ENCODE measurements at regions not wholly inside any gene's neighbourhood (a gene's known extent, or its start where the extent isn't known, plus 50 kb on each side); places are given as distances from the start of the nearest gene placed in this dataset.
"Not testable (repeated sequence)": the region's sequence is repeated elsewhere in the genome, so short reads cannot be mapped to it uniquely, and the experiment has no call there.

DNA sequence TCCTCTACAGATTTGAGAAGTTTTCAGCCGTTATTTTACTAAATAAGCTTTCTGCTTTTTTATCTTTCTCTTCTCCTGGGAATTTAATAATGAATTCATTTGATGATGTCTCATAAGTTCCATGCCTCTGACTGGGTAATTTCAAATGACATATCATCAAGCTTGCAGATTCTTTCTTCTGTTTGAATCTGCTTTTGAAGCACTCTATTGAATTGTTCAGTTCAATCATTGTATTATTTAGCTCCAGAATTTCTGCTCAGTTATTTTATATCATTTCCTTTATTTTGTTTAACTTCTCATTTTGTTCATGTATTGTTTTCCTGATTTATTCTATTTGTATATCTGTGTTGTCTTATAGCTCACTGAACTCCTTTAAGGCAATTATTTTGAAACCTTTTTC is 196.9 kb upstream of the CNTNAP2 start:
- no peak for DNase-seq (ENCODE audit: low read depth in 2 of 2)

DNA sequence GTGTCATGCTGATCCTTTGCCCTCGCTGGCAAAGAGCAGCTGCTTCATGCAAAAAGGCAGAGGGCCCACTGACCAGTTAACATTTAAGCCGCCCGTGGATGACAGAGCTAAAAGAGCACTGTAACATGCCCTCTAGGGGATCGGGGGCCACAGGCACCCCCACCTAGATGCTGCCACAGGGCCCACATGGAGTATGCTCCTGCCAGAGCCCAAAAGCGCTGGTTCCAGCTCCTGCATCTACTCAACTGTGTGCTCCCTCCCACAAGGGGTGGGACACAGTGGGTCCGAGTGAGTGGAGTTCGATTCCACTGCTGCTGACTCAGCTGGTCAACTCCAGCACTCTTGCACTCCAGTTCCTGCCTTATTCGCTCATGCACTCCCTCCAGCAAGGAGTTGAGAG is 199.8 kb upstream of the CNTNAP2 start:
- no peak for DNase-seq (ENCODE audit: low read depth in 2 of 2)

DNA sequence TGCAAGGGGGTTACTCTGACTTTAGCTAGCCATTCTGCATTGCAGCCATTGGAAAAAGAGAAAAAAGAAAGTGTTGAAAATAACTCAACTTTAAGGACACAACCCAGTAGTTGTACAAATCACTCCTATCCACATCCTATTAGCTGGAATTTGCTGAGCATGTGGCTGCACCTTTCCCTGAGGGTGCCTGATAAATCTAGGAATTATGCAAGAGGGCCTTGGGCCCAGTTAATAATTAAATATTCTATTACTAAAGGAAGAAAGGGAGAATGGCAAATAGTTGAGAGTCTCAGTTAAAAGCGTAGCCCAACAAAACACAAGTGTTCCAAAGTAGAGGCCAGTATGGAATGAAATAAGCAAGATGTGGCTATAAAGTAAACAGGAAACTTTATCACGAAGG is 200.9 kb upstream of the CNTNAP2 start:
- DNase-seq (ENCODE audit: low read depth in 2 of 2) = no peak

DNA sequence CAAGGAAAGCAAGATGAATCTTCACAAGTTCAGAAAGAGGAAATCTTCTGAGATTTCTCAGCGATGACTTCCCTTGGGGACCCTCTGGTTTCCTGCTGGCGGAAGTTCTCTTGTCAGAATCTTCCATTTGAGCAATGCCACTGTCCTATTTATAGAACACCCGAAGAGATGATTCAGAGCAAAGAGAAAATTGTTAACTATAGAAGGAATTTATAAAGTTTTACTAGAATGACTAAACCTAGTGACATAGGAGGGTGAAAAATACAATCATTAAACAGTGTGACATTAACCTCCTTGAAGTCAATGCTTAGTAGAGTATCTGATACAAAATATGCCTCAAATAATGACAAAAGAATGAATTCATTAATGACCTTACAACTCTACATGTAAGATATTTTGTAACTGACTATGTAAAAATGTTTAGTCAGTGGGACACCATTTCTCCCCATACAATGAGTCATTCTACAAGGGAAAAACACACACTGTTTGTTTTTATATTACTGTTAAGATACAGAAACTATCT is 206.5 kb upstream of the CNTNAP2 start:
- DNase-seq (ENCODE audit: low read depth in 2 of 2) = no peak

DNA sequence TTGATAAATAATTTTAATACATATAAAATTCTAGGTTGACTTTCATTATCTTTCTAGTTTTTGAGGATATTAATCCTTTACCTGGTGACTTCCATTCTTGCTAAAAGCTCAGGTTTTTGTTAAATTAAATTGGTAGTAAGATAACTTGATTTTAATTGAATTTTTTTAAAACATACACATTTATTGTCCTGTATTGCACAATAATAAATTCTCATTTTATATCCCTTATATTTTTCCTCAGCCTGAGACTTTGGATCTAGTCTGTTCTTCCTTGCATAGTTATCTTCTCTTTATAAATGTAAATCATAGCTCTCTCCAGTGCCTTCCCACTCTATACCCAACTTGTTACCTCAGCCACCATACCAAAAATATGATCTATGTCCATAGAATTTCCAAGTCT is 212.9 kb upstream of the CNTNAP2 start:
- no peak for DNase-seq (ENCODE audit: low read depth in 2 of 2)

DNA sequence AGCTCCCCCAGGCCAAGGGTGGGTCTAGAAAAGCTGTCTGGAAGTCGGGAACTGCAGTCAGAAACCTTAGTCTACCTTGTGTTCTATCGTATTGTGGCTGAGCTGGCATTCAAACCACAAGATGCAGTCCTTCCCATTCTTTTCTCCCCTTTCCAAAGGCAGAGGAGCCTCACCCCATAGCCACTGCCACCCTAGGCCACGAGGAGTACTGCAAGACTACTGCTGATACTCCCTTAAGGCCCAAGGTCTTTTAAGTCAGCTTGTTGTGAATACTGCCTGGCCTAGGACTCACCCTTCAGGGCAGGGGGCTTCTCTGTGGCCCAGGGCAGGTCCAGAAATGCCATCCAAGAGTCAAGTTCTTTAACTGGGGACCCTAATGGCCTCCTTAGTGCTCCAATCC is 214.5 kb upstream of the CNTNAP2 start:
- no peak for DNase-seq (ENCODE audit: low read depth in 2 of 2)

DNA sequence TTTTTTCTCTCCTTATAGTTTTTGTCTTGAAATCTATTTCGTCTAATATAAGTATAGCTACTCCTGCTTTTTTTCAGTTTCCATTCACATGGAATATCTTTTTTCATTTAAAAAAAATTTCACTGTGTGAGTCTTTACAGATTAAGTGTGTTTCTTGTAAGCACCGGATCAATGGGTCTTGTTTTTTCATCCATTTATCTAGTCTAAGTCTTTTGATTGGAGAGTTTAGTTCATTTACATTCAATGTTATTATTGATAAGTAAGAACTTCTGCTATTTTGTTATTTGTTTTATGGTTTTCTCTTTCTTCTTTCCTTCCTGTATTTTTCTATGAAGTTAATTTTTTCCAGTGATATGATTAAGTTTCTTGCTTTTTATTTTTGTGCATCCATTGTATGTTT is 216.7 kb upstream of the CNTNAP2 start:
- DNase-seq (ENCODE audit: low read depth in 2 of 2) = no peak

DNA sequence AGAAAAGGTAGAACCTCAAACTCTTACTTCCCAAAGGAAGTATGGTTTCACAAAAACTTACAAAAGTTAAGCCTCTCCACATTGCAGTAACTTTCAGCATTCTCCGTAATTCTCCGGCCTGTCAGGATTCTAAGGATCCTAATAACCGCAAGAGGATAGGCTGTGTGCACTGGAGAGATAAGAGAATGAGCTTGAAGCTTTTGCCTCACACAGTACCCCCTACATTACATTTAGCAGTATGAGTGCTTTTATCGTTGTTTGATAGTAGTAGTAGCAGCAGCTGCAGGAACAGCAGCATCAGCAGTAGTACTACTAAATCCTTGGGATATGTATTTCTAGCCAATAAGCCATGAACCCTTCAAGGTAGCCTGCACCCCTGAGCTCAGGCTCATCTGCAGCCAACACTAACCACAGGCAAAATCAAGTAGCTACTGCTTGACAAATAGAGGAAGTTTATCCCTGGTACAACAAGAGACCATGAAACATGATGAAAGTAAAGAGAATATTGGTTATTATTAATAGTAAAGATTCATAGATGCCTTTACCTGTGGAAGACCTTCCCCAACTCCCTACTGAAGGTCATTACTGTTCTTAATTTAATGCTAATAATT is 222.6 kb upstream of the CNTNAP2 start:
- DNase-seq (ENCODE audit: low read depth in 2 of 2) = no peak

DNA sequence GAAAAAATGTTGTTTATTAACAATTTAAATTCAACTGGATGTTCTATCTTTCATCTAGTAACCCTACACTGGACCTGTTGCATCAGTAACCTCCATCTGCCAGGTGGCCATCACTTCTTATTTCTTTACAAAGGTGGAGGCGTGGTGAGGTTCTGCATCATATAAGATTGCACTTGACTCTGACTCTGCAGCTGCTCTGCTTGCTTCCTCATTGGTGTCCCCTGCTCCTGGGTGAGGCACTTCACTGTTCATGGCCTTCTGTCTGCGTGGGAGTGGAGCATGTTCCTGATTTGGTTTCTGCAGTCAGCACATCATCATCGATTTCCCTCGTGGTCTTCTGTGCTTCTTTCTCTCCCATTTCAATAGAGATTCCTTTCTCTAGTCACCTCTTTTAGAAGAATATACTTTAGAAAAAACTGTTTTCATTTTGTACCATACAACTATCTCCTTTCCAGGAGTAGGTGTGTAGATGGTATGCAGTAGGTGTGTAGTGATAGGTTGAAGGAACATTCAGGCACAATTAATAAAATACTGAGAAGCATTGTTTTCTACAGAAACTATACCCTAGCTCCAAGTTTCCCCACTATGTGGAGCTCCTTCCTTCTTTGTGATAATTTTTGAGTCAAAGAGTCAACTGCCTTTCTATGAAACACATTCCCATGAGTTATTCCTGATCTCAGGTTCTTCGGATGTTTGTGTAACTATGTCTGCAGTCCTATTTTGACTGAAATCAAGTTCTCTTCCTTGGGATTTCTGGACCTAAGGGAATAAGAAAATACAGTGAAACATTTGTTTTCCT is 231.7 kb upstream of the CNTNAP2 start:
- no peak for DNase-seq (ENCODE audit: low read depth in 2 of 2)

DNA sequence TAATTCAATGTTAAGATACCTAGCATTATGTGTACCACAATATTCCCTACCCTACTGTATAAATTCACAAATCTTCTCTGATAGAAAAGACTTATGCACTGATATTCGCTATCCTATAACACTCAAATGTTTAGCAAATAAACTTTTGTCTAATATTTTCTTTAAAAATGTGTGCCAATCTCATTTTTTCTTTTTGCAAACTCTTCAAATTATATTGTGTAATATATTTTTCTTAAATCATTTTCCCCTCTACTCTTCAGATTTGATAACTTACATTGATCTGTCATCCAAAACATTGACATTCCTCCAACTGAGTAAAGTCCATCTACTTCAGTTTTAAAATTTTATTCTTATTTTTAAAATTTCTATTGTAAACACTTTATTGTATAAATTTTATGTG is 240.2 kb upstream of the CNTNAP2 start:
- no peak for DNase-seq (ENCODE audit: low read depth in 2 of 2)

DNA sequence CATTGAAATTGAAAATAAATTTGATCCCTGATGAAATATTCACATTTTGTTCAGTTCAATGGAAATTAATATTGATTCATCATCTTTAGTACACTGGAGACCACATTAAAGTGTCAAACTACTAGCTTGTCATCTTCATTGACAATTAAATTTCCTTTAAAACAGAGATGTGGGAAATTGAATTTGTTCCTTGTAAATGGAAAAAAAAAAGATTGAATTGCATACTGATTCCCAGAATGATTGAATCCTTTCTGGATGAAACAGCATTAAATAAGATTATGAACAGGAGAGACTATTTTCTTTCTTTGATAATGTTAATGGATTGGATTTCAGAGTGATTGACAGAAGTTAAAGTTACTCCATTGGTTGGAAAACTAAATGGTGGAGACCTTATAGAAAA is 241.3 kb upstream of the CNTNAP2 start:
- DNase-seq (ENCODE audit: low read depth in 2 of 2) = no peak

DNA sequence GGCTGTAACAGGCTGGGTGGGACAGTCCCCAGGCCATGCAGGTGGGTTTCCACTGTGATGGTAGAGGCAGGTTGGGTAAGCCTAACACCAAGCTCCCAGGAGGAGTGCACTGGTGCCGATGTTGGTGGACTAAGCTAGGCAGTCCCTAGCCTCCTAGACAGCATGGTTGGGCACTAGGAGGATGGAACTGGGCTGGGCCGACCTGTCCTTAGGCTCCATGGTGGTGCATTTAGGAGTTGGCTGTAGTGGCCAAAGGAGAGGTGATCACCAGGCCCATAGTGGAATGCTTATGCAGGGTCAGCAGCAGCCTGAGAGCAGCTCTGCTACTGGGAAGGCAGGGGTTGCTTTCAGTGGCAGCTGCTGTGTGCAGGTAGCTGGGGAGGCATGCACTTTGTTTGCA is 247.7 kb upstream of the CNTNAP2 start:
- DNase-seq (ENCODE audit: low read depth in 2 of 2) = no peak

DNA sequence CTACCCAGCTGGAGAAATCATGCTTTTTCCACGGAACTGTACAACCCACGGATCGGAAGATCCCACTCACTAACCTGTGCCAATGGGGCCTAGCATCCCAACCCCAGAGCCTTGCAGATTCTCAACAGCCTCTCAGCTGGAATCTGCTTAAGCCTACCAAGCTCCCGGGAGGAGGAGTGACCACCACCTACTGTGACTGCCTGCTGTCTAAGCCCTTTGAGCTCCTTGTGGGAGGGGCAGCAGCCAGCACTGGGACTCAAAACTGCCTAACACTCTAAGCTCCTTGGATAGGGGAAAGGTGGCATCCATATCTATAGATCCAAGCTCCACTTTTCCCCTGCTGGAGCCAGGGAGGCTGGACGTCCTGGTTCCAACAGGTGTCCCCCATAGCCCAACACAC is 254.4 kb upstream of the CNTNAP2 start:
- DNase-seq (ENCODE audit: low read depth in 2 of 2) = no peak

DNA sequence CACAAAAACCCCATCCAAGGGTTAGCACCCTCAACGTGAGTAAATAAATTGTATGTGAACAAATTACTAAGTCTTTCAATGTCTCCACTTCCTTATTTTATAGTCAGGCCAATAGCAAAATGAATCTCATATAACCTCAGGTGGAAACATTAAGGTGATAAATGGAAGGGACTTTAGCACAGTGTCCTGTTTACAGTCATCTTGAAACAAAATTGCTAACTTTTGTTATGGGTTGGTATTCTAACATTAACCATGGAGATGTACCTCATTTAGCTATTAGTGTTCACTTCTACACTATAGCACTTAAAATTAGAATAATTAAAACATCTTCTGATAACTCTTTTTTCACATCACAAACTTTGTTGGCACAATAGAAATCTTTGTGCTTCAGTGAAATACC is 255.8 kb upstream of the CNTNAP2 start:
- no peak for DNase-seq (ENCODE audit: low read depth in 2 of 2)

DNA sequence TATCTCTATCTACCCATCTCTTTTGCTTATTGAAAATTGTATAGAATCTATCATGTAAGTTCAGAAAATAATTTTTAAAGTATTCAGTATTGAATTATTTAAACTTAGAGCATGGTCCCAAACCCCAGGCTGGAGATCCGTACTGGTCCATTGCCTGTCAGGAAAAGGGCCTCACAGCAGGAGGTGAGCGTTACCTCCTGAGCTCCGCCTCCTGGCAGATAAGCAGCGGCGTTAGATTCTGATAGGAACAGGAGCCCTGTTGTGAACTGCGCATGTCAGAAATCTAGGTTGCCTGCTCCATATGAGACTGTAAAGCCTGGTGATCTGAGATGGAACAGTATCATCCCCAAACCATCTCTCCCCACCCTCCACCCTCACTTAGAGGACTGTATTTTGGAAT is 266.0 kb upstream of the CNTNAP2 start:
- DNase-seq (ENCODE audit: low read depth in 2 of 2) = no peak

DNA sequence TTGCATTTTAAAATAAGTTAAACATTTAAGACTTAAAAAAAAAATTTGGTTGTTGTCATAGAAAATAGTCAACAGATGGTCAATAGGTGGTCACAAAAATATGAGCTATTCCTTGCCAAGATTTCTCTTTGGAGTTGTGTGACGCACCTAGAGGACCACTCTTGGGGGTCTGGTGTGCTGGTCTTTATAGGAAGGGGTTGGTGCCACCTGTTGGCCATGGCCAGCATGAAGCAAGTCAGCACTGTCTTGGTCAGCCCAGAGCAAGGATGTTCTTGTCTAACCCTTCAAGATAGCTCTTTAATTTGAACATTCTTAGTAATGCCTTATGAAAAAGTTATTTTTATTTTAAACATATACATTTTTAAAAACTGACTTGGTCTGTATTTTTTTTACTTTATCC is 267.9 kb upstream of the CNTNAP2 start:
- DNase-seq (ENCODE audit: low read depth in 2 of 2) = no peak

DNA sequence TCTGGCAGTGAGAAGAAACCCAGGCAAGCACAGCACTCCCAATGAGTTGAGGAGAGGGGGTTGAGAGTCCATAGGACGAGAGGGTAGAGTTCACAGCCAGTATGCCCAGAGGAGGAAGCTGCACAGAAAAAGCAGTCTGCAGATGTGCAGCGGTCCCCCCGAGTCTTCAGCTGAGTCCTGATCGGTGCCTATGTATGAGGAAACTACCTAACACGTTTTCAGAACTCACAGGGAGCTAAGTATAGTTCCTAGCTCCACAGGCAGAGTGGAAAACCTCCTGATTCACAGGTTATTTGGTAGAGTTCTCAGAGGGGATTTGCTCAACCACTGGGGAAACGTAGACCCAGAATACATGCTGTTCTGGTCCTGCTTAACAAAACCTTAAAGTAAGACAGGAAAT is 271.3 kb upstream of the CNTNAP2 start:
- DNase-seq (ENCODE audit: low read depth in 2 of 2) = no peak

DNA sequence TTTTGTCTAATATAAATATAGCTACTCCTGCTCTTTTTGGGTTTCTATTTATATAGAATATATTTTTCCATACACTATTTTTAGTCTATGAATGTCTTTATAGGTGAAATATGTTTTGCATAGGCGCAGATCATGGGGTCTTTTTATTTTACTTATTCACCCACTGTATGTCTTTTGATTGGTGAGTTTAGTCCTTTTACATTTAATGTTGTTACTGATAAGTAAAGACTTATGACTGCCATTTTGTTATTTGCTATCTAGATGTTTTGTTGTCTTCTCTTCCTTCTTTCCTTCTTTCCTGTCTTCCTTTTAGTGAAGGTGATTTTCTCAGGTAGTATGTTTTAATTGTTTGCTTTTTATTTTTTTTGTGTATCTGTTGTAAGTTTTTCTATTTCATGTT is 276.8 kb upstream of the CNTNAP2 start:
- DNase-seq (ENCODE audit: low read depth in 2 of 2) = no peak

DNA sequence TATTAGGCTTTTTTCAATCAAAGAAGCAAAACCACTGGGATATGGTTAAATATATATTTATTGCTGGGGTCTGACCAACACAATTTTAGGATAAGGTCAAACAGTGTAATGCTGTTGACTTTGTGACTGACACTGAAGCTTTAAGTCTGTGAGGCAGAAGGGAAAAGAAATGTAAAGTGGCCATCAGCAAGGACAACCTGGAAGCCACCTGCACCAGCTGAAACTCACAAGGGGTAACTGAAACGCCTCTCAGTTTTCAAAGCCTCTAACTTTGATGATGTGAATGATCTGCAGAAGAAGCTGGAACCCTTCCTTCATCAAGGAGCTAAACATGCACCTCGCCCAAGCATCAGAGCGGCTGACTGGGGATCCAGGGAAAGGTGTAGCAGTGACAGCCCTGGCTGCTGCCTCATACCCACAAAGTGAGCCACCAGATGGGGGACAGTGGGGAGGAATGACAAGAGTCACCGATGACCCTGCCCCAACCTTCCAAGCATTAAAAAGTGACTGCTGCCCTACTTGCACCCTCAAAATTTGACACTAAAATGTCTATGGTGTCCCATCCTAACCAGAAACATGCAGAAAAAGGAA is 284.9 kb upstream of the CNTNAP2 start:
- DNase-seq (ENCODE audit: low read depth in 2 of 2) = no peak

DNA sequence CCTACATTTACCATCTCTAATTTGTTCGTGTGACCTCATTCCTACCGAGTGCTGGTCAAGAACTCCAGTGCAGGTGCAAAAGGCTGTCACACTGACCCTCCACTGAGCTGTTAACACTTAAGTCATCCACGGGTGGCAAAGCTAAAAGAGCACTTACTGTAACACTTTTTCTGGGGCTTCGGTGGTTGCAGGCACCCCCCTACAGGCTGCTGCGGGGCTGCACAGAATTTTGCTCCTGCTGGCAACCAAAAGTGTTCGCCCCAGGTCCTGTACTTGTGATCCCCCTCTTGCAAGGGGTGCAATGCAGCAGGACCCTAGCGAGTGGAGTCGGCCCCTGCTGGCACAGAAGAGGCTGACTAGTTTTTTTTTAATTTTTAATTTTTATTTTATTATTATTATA is 298.9 kb upstream of the CNTNAP2 start:
- no peak for DNase-seq (ENCODE audit: low read depth in 2 of 2)

DNA sequence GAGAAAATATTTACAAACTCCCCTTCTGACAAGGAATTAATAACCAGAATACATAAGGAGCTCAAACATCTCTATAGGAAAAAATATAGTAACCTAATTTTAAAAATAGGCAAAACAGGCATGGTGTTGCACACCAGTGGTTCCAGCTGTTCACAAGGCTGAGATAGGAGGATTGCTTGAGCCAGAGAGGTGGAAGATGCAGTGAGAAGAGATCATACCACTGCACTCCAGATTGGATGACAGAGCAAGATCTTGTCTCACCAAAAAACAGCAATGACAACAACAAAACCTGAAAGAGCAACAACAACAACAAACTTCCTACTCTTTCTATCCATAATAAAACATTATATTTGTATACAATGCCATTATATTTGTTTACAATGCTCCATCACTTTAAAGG is 304.4 kb upstream of the CNTNAP2 start:
- no peak for DNase-seq (ENCODE audit: low read depth in 2 of 2)

DNA sequence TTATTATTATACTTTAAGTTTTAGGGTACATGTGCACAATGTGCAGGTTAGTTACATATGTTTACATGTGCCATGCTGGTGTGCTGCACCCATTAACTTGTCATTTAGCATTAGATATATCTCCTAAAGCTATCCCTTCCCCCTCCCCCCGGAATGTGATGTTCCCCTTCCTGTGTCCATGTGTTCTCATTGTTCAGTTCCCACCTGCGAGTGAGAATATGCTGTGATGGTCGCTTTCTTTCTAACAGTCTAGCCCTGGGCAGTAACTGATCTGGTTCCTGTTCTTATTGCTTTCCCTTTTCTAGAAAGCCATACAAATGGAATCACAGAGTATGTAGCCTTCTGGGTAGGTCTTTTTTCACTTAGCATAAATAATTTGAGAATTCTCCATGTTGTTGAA is 311.1 kb upstream of the CNTNAP2 start:
- not testable (repeated sequence) for DNase-seq (ENCODE audit: low read depth in 2 of 2)

DNA sequence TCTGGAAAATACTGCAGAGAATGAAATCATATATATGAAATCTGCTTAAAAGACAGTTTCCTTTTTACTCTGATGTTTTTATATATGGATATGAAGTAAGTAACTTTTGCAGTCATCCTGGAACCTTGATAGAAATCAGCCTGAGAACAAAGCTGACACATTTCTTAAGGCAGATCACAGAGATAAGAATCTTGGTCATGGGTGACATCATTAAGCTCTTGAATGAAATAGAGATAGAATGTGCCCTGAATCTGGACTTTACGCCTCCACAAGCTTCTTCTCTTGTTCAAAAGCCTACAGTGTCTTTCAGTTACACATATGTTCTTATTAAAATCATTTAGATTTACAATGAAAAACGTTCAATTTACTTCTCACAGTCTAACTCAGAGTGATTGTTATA is 319.1 kb upstream of the CNTNAP2 start:
- no peak for DNase-seq (ENCODE audit: low read depth in 2 of 2)

Data from stimulated activated CD4-positive, alpha-beta T cell treated with anti-CD3 and anti-CD28 coated beads, Interleukin-4, amount 100 ng/mL, for 48 hours (primary cell).